OCI-M1 (cell line): ENCODE measurements at regions not wholly inside any gene's neighbourhood (a gene's known extent, or its start where the extent isn't known, plus 50 kb on each side); places are given as distances from the start of the nearest gene placed in this dataset.
"Not testable (repeated sequence)": the region's sequence is repeated elsewhere in the genome, so short reads cannot be mapped to it uniquely, and the experiment has no call there.

Source experiments
- DNase-seq: peaks from one replicate; lab custom pipeline; 2025; lab: John Stamatoyannopoulos, UW

- not testable (repeated sequence) for DNase-seq
Measured at GRCh38 chr15:20191508-20192125, 350.0 kb downstream of the GOLGA6L6 start.

- not testable (repeated sequence) for DNase-seq
Measured at GRCh38 chr15:20188611-20189010, 353.0 kb downstream of the GOLGA6L6 start.

GRCh38 chr15:20187370-20188355, 353.9 kb downstream of the GOLGA6L6 start:
- not testable (repeated sequence) for DNase-seq

- DNase-seq: not testable (repeated sequence)
Measured at GRCh38 chr15:20184879-20185278, 356.7 kb downstream of the GOLGA6L6 start.

GRCh38 chr15:20168221-20168620, 373.4 kb downstream of the GOLGA6L6 start:
- DNase-seq: not testable (repeated sequence)

- DNase-seq: not testable (repeated sequence)
Measured at GRCh38 chr15:20153528-20153927, 388.1 kb downstream of the GOLGA6L6 start.

- DNase-seq: not testable (repeated sequence)
Measured at GRCh38 chr15:20148679-20149078, 392.9 kb downstream of the GOLGA6L6 start.

- DNase-seq: not testable (repeated sequence)
Measured at GRCh38 chr15:20148008-20148407, 393.6 kb downstream of the GOLGA6L6 start.

GRCh38 chr15:20144333-20145036, 397.1 kb downstream of the GOLGA6L6 start:
- not testable (repeated sequence) for DNase-seq

- not testable (repeated sequence) for DNase-seq
Measured at GRCh38 chr15:20142906-20143305, 398.7 kb downstream of the GOLGA6L6 start.

GRCh38 chr15:20142410-20142809, 399.2 kb downstream of the GOLGA6L6 start:
- not testable (repeated sequence) for DNase-seq

GRCh38 chr15:20124668-20125067, 416.9 kb downstream of the GOLGA6L6 start:
- DNase-seq: not testable (repeated sequence)

- no peak for DNase-seq
Measured at GRCh38 chr15:20106026-20106425, 435.6 kb downstream of the GOLGA6L6 start.

GRCh38 chr15:20105011-20105990, 436.3 kb downstream of the GOLGA6L6 start:
- DNase-seq: not testable (repeated sequence)

- DNase-seq: not testable (repeated sequence)
Measured at GRCh38 chr15:20104551-20104950, 437.0 kb downstream of the GOLGA6L6 start.

- not testable (repeated sequence) for DNase-seq
Measured at GRCh38 chr15:20102862-20103261, 438.7 kb downstream of the GOLGA6L6 start.

GRCh38 chr15:20102209-20102608, 439.4 kb downstream of the GOLGA6L6 start:
- DNase-seq: not testable (repeated sequence)

- DNase-seq: not testable (repeated sequence)
Measured at GRCh38 chr15:20101281-20101680, 440.3 kb downstream of the GOLGA6L6 start.

GRCh38 chr15:20100604-20101270, 440.9 kb downstream of the GOLGA6L6 start:
- not testable (repeated sequence) for DNase-seq

GRCh38 chr15:20095699-20096303, 445.8 kb downstream of the GOLGA6L6 start:
- not testable (repeated sequence) for DNase-seq
